Hematopoietic multipotent progenitor cell treated with erythropoietin and hydrocortisone succinate and interleukin-3 and kit ligand, for 17 days (in vitro differentiated cells): ENCODE measurements at regions not wholly inside any gene's neighbourhood (a gene's known extent, or its start where the extent isn't known, plus 50 kb on each side); places are given as distances from the start of the nearest gene placed in this dataset.

Source experiments
- DNase-seq: peaks from one replicate; pipeline ENCODE4 v3.0.0-alpha.2; 2015; ENCODE audit warnings: low spot score

DNA sequence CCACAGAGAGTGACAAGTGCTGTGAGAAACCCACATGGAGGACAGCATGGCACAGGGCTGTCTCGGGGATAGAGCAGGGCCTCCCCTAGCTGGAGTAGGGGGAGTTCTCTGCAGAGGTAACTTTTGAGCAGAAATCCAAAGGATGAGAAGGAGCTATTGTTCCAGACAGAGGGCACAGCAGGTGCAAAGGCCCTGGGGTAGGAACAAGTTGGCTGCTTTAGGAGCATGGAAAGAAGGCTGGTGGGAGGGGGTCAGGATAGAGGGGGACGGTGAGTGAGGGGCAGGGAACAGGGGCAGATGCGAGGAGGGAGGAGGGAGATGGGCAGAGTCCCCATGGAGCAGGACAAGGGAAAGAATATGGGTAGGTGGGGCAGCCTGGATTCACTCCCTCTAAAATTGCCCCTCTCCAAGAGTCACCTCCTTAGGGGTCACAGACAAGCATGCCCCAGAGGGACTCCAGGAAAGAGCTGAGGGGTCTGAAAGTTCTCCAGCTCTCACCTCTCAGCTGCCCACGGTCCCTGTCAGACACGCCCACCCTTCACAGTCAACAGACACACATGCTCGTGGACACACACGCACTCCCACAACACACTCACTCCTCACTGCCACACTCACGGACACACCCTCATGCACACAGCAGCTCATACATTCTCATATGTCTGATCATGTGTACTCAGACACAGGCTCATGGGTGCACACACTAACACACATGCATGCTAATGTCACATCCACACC, 110.7 kb downstream of the LITAF start:
- no peak for DNase-seq

DNA sequence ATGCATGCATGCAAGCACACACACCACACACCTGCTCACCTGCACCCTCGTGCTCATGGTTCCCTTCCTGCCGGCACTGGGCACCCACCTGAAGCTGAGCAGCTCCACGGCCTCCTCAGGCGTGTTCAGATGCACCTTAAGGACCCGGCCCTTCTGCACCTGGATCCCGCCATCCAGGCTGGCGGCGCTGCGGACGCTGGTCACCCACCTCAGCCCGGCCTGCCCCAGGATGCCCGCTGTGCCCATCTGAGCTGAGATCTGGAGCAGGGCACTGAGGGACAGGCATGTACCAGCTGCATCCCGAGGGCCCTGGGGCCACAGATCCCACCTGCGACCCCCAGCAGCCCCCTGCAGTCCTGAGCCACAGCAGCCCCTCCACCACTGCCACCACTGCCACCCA, 110.0 kb downstream of the LITAF start:
- DNase-seq = no peak

DNA sequence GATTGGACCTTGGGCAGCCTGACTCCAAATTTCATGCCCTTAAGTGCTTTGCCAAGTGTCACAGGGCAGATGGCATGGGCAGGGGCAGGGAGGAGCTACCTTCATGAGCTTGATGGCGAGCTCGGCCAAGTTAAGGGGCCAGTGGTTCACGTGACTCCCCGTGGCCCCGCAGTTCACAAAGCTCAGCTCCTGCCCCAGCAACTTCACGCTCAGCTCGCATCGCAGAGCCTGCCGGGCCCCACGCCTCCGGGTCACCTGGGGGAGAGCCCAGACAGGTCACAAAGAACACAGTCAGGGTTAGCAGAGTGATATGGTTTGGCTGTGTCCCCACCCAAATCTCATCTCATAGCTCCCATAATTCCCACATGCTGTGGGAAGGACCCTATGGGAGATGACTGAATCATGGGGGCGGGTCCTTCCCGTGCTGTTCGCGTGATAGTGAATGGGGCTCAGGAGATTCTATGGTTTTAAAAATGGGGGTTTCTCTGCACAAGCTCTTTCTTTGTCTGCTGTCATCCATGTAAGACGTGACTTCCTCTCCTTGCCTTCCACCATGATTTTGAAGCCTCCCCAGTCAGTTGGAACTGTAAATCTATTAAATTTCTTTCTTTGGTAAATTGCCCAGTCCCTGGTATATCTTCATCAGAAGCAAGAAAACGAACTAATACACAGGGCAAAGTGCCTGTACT, 108.1 kb downstream of the LITAF start:
- DNase-seq = no peak

DNA sequence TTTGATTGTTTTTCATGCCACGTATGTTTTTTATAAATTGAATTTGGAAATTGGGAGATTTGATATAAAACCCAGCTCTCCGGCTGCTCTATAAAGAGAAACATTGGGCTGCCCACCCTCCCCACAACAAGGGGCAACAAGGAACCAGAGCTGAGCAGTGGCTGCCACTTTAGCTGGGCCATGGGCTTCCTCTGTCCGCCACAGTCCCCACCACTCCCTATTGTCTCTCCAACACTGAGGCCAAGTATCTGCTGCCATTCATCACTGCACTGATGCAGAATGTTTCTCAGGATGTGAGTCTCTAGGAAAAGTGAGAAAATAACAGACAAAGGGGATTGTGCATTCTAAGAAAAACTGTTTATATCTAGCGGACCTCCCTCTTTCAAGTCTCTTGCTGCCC, 106.8 kb downstream of the LITAF start:
- DNase-seq = no peak

DNA sequence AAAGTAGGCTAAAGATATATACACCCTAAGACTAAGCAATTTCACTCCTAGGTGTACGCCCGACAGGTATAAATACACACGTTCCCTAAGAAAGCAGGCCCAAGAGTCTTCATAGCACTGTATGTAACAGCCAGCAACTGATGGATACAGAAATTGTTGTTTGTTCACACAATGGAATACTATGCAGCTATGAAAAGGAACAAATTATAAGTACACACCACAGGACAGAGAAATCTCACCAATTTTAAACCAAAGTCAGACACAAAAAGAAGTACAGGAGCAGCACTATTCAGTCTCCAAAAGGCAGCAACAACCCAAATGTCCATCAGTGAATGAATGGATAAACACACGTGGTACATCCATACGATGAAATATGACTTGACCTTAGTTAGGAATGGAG, 106.1 kb downstream of the LITAF start:
- no peak for DNase-seq

DNA sequence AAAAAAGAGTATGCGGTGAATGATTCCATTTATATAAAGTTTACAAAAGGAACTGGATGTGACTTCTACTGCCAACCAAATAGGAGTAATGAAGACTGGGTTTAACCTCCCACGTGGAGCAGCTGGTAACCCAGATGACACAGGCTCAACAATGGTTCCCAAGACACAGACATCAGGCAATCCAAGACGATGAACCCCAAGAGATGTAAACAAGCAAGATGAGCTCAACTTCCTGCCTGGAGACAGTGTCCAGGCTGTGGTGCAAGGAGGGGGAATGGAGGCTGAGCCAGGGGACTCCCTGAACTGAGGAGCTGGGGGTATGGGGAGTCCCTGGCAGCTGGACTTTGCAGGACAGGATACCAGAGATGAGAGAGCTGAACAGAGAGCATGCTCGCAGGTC, 104.7 kb downstream of the LITAF start:
- no peak for DNase-seq

DNA sequence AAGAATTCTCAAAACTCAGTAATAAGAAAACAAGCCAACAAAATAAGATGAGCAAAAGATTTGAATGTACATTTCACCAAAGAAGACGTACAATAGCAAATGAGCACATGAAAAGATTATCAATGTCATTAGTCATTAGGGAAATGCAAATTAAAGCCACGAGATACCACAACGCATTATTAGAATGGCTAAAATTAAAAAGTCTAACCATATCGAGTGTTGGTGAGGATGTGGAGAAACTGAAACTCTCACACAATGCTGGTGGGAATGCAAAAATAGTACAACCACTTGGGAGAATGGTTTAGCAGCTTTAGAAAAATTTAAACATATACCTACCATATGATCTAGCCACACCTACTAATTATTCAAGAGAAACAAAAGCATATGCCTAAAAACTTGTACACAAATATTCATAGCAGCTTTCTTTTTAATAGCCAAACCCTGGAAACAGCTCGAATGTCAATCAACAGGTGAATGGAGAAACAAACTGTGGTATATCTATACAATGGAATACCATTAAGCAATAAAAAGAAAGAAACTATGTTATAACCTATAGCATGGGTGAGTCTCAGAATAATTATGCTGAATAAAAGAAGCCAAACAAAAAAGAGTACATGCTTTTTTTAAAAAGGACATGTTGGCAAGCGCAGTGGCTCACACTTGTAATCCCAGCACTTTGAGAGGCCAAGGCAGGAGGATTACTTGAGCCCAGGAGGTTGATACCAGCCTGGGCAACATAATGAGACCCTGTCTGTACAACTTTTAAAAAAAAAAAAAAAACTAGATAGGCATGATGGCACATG, 103.6 kb downstream of the LITAF start:
- DNase-seq = no peak

DNA sequence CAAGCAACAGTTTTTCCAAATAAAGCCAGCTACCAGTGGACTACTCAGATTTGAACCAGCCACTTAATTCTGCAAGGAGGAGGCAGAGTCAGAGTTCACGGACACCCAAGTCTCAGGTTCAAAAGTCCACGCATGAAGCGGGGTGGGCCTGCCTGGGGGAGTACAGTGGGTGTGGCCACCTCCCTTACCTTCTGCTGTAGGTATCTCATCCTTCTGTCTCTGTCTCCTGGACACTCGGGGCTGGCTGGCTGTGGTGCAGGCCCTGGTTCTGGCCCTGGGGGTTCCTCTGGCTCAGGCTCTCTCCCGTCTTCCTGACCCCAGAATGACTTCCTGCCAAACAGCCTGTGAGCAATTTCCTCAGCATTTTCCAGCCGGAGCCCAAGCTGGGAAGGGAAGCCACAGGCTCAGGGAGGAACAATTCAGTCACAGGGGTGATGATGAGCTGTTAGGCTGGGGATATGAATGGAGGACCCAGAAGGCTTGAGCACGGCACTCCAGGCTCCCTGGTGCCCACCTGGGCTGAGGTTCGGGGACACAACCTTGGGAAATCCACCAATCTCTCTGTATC, 101.9 kb downstream of the LITAF start:
- no peak for DNase-seq

DNA sequence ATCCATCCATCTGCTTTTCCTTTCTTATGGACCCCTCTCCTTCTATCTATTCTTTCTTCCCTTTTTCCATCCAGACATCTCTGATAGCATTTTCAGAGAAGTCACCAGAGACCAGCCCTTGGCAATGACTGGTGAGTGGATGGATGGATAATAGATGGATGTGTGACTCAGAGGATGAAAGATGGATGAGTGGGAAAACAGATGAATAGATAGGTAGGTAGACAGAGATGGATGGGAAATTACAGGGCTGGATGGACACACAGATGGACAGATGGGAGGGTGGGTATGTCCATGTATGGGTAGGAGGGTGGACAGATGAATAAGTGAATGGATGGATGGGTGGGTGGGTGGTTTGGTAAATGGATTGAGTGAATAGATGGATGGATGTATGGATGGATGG, 101.0 kb downstream of the LITAF start:
- DNase-seq = no peak

DNA sequence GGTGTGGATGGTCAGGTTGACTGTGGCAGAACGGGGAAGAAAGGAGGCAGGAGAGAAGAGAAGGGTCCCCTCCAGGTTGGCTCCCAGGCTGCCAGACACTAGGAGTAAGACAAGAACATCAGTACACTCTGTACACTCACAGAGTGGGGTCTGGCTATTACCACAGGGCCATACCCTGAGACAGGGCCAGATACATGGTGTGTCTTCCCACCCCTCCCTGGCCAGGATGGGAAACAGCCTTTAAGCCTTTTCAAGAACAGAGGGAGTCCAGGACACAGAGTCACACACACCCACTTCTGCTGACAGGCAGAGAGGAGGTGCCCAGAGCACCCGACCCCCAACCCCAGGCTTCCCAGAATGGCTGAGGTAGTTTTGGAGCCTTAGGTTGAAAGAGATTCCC, 99.4 kb downstream of the LITAF start:
- no peak for DNase-seq

DNA sequence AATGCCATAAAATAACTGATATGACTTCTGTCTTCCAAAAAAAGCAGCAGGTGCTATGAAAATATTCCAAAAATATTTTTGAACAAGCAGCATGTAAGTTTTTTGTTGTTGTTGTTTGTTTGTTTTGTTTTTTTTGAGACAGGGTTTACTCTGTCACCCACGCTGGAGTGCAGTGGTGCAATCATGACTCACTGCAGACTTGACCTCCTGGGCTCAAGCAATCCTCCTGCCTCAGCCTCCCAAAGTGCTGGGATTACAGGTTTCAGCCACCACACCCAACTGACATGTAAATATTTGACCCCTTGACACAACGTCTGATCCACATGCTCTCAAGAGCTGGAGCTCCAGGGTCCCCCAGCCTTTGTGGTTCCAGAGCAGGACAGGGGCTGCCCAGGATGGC, 98.4 kb downstream of the LITAF start:
- no peak for DNase-seq

DNA sequence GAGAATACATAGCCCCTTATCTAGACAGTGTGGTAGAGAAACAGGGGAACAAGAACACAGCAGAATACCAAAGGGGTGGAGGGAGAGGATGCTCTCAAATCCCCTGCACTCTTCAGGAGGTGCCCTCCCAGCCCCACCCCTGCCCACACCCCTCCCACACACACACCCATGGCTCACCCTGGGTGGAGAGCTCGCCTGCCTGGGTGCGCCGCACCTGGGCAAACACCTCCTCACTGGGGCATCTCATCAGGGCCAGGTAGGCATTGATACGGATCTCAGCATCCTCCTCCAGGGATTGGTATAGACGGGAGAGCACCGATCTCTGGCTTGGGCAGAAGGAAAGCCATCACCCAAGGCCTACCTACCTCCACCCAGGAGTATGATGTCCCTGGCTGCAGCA, 95.2 kb downstream of the LITAF start:
- no peak for DNase-seq

DNA sequence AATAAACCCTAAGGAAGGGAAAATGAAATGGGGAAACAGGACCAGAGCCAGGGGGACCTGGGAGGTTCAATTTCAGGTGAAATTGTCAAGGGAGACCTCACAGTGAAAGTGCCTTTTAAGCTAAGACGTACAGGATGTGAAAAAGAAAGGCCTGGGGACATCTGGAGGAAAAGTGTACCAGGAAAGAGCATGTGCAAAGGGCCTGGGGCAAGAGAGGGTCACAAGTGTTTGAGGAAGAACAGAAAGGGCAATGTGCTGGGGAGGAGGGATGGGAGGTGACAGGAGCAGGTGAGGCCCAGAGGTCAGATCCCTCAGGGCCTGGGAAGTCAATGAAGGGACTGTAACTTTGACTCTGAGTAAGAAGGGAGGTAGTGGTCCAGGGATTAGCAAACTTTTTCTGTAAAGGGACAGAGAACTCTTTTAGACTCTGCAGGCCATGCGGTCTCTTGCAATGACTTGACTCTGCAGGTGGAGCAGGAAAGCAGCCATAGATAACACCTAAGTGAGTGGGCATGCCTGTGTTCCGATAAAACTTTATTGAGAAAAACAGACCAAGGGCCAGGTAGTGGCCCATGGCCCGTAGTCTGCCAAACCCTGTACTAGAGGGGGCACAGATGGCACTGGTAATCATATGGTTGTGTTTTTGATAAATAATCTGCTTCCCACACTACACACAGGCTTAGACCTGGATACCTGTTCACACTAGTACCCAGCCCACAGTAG, 93.8 kb downstream of the LITAF start:
- DNase-seq = no peak

DNA sequence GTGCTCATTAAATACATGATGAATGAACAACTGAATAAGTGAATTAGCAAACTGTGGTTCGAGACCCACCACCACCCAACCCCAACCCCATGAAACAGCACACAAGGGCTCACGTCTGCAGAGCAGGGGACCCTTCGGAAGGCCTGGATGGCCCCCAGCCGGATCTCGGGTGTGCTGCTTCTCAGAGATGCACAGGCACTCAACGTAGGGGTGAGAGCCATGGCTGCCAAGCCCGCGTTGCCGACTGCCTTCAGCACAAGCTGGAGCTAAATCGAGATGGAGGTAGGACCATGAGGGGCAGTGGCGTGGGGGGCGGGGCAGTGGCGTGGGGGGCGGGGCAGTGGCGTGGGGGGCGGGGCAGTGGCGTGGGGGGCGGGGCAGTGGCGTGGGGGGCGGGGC, 93.2 kb downstream of the LITAF start:
- no peak for DNase-seq

DNA sequence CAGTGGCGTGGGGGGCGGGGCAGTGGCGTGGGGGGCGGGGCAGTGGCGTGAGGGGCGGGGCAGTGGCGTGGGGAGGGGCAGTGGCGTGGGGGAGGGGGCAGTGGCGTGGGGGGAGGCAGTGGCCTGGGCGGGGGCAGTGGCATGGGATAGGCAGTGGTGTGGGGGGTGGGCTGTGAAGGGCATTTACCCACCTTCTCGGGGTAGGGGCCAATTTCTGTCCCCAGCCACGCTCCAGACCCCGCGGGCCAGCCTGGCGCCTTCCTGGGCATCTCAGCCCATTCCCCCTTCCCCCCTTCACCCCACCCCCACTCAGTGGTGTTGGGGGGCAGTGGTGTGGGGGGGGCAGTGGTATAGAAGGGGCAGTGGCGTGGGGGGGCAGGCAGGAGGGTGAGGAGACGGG, 92.7 kb downstream of the LITAF start:
- DNase-seq = no peak

DNA sequence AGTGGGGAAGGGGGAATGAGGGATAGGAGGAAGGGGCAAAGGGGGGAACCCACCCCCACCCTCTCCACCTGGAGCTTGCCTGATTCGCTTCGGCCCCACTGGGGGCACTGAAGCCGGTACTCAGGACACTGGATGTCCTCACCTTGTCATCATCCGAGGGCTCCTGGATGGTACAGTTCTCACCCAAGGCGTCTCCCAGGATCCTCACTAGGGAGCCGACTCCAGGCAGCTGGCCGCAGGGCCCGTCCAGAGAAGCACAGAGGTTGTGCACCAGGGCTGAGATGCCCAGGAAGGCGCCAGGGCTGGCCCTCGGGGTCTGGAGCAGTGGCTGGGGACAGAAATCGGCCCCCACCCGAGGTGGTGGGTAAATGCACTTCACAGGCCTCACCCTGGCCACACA, 92.3 kb downstream of the LITAF start:
- DNase-seq = no peak

DNA sequence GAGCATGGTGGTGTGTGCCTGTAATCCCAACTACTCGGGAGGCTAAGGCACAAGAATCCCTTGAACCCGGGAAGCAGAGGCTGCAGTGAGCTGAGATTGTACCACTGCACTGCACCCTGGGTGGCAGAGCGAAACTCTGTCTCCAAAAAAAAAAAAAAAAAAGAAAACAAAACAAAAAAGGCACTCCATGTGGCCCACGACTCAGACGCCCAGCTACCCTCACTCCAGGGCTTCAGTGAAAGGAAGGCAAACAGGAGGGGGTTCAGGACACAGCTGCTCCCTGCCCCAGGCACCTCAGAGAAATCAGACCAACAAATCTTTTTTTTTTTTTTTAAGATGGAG, 91.7 kb downstream of the LITAF start:
- DNase-seq = no peak
